ENCODE measurements at regions not wholly inside any gene's neighbourhood (a gene's known extent, or its start where the extent isn't known, plus 50 kb on each side); places are given as distances from the start of the nearest gene placed in this dataset.

DNA sequence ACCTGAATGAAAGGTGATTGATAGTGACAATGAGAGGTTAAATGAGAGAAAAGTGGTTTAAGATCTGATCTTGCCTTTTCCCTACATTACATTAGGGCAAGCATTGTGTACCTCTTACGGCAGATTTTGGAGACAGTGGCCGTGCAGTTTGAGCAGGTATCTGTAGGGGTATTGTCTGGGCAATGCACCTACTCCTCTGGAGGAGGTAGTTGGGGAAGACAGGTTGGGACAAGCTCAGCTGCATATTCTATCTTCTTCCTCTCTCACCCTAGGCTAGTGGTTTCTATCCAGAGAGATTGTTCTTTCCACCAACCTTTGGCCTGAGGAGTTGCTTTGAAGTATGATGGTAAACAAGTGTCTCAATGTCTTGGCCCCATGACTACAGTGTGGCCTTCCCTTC, 323.2 kb downstream of the CYP26B1 start:
- TF ChIP-seq POLR2AphosphoS5 (IDR thresholded peaks at IDR 0.05) (no peak), TAF1 (IDR thresholded peaks at IDR 0.05; ENCODE audit: low read depth) (no peak), CTCF (IDR thresholded peaks at IDR 0.05; ENCODE audit: poor library complexity, severe bottlenecking) (no peak), REST (IDR thresholded peaks at IDR 0.05; ENCODE audit: borderline replicate concordance) (no peak), EZH2 (IDR thresholded peaks at IDR 0.05; ENCODE audit: borderline replicate concordance, insufficient read depth, low read length, poor library complexity, severe bottlenecking) (no peak), MXI1 (conservative IDR thresholded peaks at IDR 0.05; ENCODE audit: poor library complexity, severe bottlenecking) (no peak), RAD21 (conservative IDR thresholded peaks at IDR 0.05) (no peak)

Measured in neural cell (in vitro differentiated cells).